ENCODE measurements at regions not wholly inside any gene's neighbourhood (a gene's known extent, or its start where the extent isn't known, plus 50 kb on each side); places are given as distances from the start of the nearest gene placed in this dataset.

GRCh38 chr3:104909198-104909597 is 457.5 kb upstream of the ALCAM start:
- Histone ChIP-seq H3K27me3 (replicated peaks in 1 of 2; ENCODE audit: control insufficient read depth in 2 of 2, insufficient read depth in 2 of 2, low read length in 1 of 2) (no peaks in the 10 kb centered on the region), H3K4me1 (ENCODE audit: control insufficient read depth, insufficient read depth, low read length) (no peaks in the 10 kb centered on the region), H3K9me3 (replicated peaks; ENCODE audit: control insufficient read depth, insufficient read depth, low read length) (no peaks in the 10 kb centered on the region), H3K9ac (ENCODE audit: control insufficient read depth, insufficient read depth, low read length) (no peak overlapping the region), H2AFZ (ENCODE audit: control insufficient read depth, low read depth, low read length) (no peak overlapping the region), H4K20me1 (ENCODE audit: control insufficient read depth, insufficient read depth) (no peaks in the 10 kb centered on the region), H3K27ac (ENCODE audit: control insufficient read depth, insufficient read depth) (no peak overlapping the region), H3K4me3 (no peak overlapping the region), H3K36me3 (ENCODE audit: control insufficient read depth in 2 of 2, insufficient read depth in 2 of 2, low read length in 1 of 2) (no peaks in the 10 kb centered on the region), H3K4me2 (ENCODE audit: control insufficient read depth, insufficient read depth) (no peak overlapping the region), H3K79me2 (ENCODE audit: control insufficient read depth, insufficient read depth, low read length) (no peaks in the 10 kb centered on the region)
- BruUV-seq (replicated peaks): no TSS peak
- TF ChIP-seq ELK1 (IDR thresholded peaks at IDR 0.05; ENCODE audit: low read depth, low read length) (no peak), CHD4 (IDR thresholded peaks at IDR 0.05) (no peak), BRCA1 (IDR thresholded peaks at IDR 0.05; ENCODE audit: low read depth, low read length) (no peak), EED (IDR thresholded peaks at IDR 0.05; ENCODE audit: low read depth) (no peak), NBN (IDR thresholded peaks at IDR 0.05) (no peak), RELB (IDR thresholded peaks at IDR 0.05; ENCODE audit: low read depth) (no peak), NKRF (conservative IDR thresholded peaks at IDR 0.05) (no peak)
- ChIA-PET RAD21 (ENCODE audit: unreplicated experiment) (no interaction called here), CTCF (interaction anchor here (0.5 kb wide), 1 partner anchor 751 kb away, joined by 4 read pairs; no protein-coding TSS in a partner anchor), POLR2A (no interaction called here), SMC1A (ENCODE audit: uncharacterized antibody, unreplicated experiment) (no interaction called here)
- FAIRE-seq (no peak), ATAC-seq (no peak), DNase-seq (ENCODE audit: low read depth, low spot score) (no peak)
- intact Hi-C loops (cut with micrococcal nuclease; ENCODE audit: unreplicated experiment) (no loop called here), in situ Hi-C loops (cut with MboI) (no loop called here)
- WGBS (ENCODE audit: insufficient coverage, insufficient replicate concordance, low lambda C conversion rate, missing lambda C conversion rate): 0% methylated on average over 1 of the region's 1 CpG
